Limb (tissue), 2 donors: ENCODE measurements at regions not wholly inside any gene's neighbourhood (a gene's known extent, or its start where the extent isn't known, plus 50 kb on each side); places are given as distances from the start of the nearest gene placed in this dataset.
"Not testable (repeated sequence)": the region's sequence is repeated elsewhere in the genome, so short reads cannot be mapped to it uniquely, and the experiment has no call there.

ENCODE experiments used
- DNase-seq, 2 donors: peaks; one replicate each; pipeline ENCODE4 v3.0.0-alpha.2; 2016; ENCODE audit errors: extremely low spot score in 2 of 2

DNA sequence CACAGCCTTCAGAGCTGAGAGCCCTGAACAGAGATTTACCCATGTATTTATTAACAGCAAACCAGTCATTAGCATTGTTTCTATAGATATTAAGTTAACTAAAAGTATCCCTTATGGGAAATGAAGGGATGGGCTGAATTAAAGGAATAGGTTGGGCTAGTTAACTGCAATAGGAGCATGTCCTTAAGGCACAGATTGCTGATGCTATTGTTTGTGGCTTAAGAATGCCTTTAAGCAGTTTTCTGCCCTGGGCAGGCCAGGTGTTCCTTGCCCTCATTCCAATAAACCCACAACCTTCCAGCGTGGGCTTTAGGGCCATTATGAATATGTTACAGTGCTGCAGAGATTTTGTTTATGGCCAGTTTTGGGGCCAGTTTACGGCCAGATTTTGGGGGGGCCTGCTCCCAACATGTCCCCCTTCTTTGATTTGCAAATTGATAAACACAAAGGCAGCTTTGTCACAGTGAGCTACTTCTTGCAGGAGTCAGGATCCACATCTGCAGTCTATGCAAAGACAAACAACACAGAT lies 61.2 kb upstream of the FMNL2 start:
- DNase-seq, result not testable (repeated sequence)

DNA sequence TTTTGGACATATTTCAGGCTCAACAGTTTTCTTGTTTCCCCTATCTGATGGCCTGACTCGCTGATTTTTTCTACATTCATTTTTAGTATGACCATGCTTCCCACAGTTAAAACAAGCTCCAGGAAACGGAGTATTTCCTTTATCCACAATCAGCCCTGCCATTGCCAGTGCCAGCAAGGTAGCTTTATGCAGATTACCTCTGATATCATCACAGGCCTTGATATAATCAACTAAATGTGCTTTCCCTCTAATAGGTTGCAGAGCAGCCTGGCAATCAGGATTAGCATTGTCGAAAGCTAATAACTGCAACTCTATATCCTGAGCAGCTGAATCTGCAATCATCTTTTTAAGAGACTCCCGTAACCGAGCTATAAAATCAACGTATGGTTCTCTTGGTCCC lies 57.1 kb upstream of the FMNL2 start:
- not testable (repeated sequence) for DNase-seq

DNA sequence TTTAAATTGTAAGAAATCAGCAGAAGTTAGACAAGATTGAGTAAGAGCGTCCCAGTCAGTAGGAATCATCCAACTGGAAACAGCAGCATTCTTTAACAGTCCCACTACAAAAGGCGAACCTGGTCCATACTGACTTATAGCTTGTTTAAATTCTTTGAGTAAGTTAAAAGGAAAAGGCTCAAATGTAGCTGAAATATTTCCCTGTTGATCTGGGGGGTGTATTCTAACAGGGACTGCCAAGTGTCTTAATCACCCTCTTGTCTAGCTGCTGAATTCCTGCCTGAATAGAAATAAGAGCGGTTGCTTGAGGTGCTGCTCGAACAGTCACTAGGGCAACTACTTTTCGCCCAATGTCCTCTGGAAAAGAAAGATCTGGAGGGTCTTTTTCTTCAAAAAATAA lies 56.4 kb upstream of the FMNL2 start:
- DNase-seq, result no peak

DNA sequence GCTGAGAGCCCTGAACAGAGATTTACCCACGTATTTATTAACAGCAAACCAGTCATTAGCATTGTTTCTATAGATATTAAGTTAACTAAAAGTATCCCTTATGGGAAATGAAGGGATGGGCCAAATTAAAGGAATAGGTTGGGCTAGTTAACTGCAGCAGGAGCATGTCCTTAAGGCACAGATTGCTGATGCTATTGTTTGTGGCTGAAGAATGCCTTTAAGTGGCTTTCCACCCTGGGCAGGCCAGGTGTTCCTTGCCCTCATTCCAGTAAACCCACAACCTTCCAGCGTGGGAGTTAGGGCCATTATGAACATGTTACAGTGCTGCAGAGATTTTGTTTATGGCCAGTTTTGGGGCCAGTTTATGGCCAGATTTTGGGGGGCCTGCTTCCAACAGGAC lies 55.6 kb upstream of the FMNL2 start:
- not testable (repeated sequence) for DNase-seq

DNA sequence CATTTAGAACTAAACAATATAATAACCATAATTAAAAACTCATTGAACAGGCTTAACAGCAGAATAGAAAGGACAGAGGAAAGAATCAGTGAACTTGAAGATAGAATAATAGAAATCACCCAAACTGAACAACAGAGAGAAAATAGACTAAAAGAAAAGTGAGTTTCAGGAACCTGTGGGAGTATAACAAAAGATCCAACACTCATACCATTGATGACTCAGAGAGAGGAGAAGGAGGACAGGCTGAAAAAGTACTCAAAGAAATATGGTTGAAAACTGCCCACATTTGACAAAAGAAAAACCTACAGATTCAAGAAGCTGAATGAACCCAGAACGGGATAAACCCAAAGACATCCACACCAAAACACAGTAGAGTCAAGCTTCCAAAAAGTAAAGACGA lies 54.2 kb upstream of the FMNL2 start:
- no peak for DNase-seq

DNA sequence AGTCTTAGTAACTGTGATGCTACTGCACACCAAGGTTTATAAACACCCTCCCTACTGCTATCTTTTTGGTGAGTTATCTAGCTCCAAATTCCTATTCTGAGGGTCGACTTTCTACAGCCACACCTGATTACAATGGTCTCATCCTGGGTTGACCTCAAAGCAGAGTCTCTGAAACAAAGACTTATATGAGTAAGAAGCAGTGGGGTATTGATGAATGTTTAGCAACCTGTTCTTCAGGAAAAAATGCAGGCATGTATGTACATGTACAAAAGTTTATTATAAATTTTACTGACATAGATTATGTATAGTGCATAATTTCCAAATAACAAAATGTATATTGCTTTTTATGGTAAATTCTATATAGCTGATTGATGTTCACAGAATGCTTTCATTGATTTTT lies 51.6 kb upstream of the FMNL2 start:
- DNase-seq, result no peak

DNA sequence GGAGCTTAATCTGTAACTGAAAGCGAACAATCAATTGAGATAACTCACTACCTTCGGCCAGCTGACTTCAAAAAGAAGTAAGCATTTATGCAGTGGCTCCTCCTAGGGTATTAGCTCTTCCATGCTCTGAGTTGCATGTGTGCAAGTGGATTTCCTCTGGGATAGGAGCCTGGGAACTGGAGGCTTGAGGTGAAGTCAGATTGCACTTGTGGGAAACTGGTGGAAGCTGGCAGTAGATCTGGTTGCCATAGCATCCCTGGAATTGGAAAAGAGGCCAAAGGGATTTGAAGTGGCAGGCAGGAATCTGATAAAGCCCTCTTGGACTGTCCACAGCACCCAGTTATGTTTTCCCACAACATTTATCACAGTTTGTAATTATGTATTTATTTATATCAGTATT lies 50.6 kb upstream of the FMNL2 start:
- no peak for DNase-seq
